Activated effector memory CD4-positive, alpha-beta T cell treated with Interleukin-2 at 50 U/mL for 16 hours (primary cell): ENCODE measurements at regions not wholly inside any gene's neighbourhood (a gene's known extent, or its start where the extent isn't known, plus 50 kb on each side); places are given as distances from the start of the nearest gene placed in this dataset.
"Not testable (repeated sequence)": the region's sequence is repeated elsewhere in the genome, so short reads cannot be mapped to it uniquely, and the experiment has no call there.

ENCODE experiments used
- DNase-seq: peaks from one replicate; pipeline ENCODE4 v3.0.0-alpha.2; 2020

DNA sequence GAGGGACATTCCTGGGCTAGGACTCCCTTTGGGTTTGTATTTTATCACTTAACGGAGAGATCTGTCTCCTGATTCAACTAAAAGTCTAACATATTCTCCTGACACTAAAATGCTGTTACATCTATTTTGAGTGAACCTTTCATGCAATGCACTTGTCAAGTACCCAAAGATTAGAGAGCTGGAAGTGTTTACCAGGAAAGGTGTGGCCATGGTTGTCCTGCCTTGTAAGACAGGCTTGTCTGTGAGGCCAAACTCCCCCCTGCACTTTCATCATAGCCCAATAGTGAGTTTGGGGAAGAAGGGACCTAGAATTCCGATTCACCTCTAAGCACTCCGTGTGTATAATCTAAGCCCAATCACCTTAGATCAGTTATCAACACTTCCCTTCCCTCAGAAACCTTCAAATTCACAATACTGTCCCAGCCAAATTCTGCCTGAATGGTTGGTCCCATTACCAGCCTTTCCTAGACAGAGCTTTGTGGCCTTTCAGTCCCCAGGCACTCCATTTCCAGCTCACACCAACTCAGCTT is 162.6 kb upstream of the NAMPT start:
- DNase-seq = no peak

GRCh38 chr7:106445366-106445765 is 160.6 kb upstream of the NAMPT start:
- DNase-seq = not testable (repeated sequence)

- no peak for DNase-seq
Observed at GRCh38 chr7:106444068-106444655, 159.4 kb upstream of the NAMPT start.

DNA sequence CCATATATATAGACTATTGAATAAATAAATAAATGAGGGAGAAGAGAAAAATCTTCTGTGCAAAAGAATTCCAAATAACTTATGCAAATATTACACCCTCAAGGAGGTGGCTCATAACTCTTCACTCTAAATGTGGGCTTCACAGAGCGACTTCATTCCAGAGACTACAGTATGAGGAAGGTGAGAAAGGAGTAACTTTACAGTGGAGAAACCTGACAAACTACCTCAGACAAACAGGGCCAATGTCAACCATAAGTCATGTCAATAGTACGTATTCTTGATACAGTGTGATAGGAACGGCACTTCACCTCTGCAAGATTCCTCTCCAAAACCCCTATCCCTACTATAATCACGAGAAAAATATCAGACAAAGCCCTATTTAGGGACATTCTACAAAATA is 158.4 kb upstream of the NAMPT start:
- DNase-seq = no peak

- no peak for DNase-seq
Observed at GRCh38 chr7:106442476-106442875, 157.7 kb upstream of the NAMPT start.

- not testable (repeated sequence) for DNase-seq
Observed at GRCh38 chr7:106441343-106441742, 156.6 kb upstream of the NAMPT start.

- not testable (repeated sequence) for DNase-seq
Observed at GRCh38 chr7:106436933-106437332, 152.2 kb upstream of the NAMPT start.

GRCh38 chr7:106433377-106433776 is 148.6 kb upstream of the NAMPT start:
- DNase-seq = no peak

GRCh38 chr7:106430535-106431455 is 146.0 kb upstream of the NAMPT start:
- DNase-seq = no peak

GRCh38 chr7:106430103-106430502 is 145.3 kb upstream of the NAMPT start:
- no peak for DNase-seq

DNA sequence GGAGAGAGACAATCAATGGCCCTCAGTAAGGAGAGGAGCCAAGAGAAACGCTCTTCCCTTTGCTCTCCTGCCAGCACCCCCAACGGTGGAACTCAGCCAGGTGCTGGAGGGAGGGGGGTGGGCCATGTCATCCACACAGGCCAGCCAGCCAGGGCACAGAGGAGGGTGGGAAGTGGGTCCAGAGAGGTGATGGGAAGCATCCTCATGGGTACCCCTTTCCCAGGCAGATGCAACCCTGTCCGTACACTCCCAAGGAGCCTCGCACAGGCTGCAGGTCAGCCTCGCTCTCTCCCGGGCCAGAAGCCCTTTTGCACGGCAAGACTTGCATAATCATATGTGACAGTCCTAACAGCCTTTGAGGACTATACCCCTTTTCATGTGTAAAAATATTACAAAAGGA is 142.0 kb upstream of the NAMPT start:
- no peak for DNase-seq

DNA sequence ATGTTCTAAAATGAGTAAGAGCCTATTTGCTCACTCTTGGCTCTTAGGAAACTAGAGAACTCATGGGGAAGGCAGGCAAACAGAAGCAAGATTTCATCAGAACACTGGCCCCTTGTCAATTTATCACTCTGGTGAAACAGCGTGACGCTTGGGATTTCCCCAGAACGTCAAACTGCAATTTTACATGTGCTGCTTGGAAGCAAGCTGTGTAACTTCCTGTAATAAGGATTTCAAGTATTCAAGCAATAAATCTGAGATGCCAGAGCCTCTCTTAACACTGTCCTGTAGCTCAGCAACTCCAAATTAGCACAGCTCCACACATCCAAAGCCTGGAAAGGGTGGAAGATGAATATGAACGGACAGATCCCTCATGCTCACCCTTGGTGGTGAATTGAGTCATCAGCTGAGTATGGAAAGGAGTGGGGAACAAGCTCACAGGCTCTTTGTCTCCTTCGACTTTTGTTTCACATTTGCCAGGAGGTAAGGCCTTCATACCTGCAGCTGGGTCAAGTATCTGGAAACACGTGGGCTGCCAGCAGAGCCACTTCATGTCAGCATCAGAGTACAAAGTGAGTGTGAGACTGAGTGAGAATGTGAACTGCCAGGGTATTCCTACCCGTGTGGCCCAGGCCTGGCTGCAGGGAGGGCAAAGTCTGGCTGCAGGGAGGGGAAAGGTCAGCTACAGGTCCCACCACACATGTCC is 140.4 kb upstream of the NAMPT start:
- DNase-seq = no peak

DNA sequence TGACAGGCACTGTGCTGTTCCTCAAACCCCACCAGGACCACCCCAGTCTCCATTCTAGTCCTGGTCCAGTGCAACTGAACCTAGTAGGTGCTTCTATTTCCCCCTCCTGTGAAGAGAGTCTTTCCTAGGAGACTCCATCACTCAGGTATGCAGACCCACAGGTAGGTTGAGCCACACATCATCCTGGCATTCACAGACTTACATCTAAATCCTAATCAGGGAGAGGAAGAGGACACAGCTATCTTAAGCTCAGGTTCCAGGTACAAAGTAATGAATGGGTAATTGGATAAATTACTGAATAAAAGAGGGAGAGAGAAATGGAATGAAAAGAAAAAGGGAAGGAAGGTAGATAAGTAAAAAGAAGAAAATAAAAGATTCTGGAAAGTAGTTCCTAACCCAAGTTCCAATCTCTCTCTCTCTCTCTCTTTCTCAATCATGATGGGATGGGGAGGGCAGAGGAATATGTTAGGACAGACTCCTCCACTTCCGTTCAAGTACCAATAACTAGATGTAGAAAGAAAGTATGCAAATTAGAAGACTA is 139.8 kb upstream of the NAMPT start:
- DNase-seq = no peak

- DNase-seq = no peak
Observed at GRCh38 chr7:106423821-106424475, 139.2 kb upstream of the NAMPT start.

DNA sequence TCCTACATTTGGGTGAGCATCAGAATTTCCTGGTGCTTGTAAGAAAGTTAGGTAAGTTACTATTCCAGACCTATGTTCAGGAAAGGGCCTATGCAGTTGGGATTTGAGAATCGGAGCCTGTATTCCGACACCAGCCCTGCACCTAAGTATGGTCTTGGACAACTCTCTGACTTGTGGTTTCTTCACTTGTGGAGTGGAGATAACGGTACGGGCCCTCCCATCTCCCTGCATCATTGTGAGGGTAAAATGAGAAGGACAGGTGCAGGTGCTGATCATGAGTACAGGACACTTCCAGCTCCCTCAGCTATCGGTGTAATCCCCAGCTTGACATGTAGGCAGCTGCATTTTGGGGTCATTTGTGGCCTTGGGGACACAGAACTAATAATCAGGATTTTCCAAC is 138.3 kb upstream of the NAMPT start:
- no peak for DNase-seq

DNA sequence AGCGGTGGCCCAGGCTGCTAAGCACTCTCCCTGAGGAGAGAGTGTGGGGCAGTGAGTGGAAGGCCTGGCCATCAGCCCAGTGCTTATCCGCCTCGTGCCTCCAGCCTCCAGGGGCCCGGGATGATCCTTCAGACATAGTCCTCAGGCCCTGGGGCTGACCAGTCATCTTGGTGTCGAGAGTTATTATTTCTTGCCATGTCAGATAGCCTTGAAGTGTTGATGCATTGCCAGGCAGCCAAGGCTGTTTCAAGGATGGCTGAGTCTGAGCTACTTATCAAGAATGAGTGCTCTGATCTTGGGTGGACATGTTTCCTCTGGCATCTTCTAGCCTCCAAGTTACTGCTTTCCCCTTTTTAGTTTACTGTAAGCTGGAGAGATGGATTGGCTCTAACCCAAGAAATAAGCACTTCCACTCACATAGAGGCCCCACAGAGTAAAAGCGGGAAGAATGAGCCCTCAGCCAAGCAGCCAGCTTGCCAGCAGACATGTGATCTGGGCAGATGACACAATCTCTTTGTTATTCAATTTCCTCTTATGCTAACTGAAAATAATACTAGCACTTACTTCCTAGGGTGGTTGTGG is 136.5 kb upstream of the NAMPT start:
- no peak for DNase-seq

DNA sequence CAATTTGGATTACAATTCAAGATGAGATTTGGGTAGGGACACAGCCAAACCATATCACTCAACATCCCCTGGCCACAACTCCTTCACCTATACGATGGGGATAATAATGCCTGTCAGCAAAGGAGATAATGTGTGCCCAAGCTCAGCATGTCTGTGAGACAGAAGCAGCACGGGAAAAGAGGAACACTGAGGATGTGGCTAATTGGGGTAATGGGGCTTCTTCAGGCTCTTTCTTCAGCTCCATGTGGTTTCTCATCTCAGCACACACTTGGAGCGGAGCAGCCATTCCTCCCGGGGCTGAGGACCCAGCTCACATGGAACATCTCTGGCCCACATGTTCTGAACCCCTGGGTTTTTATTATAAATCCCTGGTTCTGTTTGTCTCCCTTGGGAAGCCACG is 136.0 kb upstream of the NAMPT start:
- no peak for DNase-seq

DNA sequence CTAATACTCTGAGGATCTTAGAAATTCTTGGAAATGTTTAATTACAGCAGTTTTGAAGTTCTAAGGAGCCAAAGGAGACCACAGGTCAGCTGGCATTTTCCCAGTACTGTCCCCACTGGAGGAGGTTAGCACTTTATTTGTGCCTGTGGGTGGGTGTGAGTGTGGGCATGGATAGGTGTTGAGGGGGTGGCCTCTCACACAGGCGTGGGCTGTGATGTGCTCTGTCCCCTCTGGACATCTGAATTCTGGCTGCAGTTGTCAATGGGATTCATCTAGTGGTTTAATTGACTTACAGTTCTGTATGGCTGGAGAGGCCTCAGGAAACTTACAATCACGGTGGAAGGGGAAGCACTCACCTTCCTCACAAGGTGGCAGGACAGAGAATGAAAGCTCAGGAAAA is 135.4 kb upstream of the NAMPT start:
- DNase-seq = no peak

DNA sequence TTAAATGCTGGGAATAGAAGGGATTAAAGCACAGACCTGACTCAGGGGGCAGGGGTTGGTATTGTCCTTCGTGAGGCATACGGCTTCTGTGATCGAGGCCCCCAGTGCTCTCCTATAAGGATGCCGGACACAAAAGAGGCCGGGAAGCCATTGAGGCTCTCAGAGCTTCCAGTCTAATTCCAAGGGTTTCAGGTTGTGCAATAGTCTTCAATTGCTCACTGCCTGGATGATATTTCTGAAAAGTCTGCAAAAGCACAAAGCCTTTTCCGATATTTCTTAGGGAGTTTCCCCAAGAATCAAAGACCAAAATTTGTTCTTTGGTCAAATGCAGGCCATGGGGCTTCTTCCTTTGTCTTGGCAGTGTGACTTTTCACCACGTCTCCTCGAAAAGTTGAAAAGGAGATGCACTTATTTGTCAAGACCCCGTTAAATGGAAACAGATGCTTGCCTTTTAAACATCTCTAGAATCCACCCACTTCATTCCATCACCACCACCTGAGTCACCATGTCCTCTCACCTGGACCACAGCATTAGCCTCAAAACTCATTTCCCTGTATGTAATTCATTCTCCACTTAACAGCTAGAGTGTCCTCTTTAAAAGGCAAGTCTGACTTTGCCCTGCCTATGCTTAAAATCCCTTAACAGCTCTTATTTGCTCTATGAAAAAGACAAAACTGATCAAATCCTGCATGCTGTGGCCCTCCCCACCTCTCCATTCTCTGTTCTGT is 134.8 kb upstream of the NAMPT start:
- no peak for DNase-seq

DNA sequence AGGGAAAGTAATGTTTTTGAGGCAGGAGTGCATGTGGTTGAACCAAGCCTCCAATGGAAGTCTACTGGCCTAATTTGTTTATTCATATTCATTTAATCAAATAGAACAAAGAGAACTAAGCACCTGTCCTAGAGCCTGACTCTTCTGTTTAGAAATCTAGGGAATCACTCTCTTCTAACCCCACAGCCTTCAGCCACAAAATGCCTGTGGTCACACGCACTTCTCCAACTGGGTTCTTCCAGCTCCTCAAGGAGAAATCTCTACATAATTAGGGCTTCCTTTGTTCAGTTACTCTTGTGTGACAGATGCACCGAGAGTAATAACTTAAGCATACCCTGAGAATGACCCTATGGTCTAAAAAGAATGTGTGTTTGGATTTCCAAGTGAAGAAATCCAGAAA is 133.7 kb upstream of the NAMPT start:
- DNase-seq = no peak

GRCh38 chr7:106418094-106418493 is 133.3 kb upstream of the NAMPT start:
- DNase-seq = no peak
